HK-2 (cell line): ENCODE measurements at regions not wholly inside any gene's neighbourhood (a gene's known extent, or its start where the extent isn't known, plus 50 kb on each side); places are given as distances from the start of the nearest gene placed in this dataset.

Experiments used
- DNase-seq: peaks from one replicate; pipeline ENCODE4 v3.0.0-alpha.2; 2018; ENCODE audit not compliant: unreplicated experiment

DNA sequence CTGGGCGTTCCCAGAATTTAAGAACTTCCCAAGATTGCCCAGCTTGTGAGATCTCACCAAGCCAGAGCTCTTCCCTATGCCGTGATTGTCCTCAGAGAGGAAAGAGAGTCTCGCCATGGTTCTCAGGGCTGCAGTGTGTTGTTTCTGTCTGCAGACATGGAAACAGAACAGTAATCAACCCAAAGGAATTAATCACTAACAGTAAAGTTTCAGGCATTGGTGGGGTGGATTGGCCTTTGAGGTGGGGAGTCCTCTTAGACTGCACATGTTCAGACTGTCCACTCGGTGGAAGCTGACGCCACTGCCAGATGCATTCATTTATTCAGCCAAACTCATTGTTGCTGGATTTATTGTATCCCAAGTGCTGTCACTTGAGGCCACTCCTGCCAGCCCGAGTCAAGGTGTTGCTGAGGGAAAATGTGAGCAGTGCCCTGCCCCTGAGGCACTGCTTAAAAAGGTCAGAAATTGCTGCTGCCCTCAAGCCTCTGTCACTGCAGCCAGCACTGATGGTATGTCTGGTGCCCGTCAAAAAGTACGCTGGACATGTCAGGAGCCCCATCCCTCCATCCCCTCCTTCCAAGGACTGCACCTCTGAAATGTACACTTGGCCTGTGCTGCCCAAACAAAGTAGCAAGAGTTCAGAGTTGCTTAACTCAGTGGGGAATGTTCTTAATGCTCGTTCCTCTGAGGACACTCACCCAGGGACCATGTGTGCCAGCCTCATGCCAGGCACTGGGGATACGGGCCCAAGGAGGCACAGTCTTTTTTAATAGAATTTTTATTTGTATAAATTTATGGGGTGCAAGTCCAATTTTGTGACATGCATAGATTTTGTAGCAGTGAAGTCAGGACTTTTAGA lies 201.0 kb downstream of the GLI2 start:
- no peak for DNase-seq

DNA sequence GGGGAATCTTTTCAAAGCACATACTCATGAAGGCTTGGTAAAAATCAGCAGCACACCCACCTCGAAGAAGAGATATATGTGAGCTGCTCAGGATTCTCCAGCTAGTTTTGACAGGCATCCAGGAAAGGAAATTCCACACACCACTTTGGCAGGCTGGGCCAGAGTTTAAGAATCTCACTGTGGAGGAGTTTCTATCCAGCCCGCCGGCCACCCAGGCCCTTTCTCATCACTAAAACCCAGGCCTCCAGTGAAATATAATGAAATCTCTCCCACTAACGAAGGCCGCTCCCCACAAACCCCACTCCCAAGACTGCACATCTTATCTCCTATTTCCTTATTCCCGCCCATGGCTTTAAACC lies 202.0 kb downstream of the GLI2 start:
- no peak for DNase-seq

DNA sequence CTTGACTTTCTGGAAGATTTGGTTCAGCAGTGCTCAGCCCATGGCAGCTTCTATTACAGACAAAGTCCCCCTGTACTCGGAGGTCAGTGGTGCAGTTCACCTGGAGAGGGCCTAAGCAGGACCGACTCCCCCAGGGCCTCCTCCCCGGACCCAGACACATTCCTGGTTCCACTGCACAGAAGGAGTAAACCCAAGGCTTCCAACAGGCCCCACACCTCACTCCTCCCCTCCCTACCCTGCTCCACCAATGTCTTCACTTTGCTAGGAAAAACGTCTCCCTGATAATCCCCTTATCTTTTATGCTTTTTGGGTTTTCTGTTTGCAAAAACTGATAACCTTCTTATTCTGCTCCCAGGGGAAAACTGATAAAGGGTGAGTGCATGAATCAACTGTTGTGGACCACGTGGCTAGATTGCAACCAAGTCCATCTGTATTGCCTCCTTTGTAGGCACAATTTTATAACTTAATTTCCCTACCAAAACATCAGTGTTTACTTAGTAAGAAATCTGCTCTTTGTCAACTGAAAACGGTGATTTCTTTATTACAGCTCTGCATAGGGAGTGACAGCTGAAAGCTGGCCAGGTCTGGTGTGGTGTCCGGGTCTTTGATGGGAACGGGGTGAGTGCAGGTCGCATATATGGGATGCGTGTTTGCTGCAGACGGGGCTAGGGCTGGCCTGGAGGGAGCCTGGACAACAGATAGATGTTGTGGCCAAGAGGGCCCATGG lies 202.5 kb downstream of the GLI2 start:
- no peak for DNase-seq

DNA sequence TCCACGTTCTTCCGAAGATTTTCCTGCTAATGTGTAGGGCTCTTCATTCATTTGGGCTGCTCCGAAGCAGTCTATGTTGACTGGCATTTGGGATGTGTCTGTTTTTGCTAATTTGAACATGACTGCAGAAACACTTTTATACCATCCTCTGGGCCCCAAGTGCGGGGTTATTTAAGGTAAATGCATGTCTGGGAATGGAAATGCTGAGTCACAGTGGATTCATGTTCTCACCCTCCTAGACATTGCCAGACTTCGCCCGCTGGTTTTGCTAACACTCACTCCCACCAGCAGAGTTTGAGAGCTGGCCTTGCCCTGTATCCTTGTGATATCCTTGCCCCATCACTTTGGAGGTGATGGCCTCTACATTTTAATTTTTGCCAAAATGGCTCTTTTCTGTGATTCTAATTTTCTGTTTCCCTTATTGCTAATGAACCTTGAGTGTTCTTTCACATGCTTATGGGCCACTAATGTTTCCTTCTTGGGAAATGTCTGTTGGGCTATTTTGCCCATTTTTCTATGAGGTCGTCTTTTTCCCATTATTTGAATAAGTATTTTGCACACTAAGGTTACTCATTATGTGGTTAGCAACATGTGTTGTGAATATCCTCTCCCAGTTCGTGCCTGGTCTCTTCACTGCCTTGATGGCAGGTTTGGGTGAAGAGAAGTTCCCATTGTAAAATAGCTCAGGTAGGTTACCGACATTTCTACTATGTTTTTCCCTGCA lies 204.1 kb downstream of the GLI2 start:
- DNase-seq: peak; percentile 36

DNA sequence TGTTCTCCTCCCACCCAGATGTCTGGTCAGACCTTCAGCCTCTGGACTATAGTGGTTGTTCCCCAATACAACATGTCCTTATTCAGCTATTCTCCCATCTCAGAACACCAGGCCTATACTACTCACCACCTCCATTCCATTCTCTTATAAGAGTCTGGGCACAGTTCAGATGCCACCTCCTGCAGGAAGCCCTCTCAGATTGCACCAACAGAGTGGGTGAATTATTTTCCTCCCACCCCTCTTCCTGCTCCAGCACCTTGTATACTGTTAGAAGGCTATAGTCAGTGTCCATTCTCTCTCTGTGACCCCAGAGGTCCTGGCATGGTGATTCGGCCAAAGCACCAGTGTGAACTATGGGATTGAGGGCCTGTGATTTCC lies 204.6 kb downstream of the GLI2 start:
- DNase-seq: no peak

DNA sequence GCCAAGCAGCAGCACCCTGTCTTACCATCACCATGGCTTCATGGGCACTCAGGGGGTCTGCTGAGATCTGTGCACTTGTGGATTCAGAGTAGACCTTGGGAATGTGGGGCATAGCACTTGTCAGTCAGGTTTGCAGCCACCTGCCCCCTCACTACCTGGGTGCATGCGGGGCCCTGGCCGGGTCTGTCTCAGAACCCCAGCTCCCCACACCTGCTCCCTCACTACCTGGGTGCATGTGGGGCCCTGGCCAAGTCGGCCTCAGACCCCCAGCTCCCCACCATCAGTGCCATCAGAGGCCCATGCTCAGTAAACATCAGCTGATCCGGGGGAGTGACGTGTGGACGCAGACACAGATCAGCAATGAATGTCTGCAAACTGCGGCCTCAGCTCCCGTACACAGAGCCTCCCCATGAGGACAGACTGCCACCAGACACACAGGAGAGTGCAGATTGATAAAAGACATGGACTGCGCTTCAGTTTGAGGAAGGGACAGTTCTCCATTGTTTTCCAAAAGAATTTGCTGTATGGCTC lies 205.1 kb downstream of the GLI2 start:
- DNase-seq: no peak

DNA sequence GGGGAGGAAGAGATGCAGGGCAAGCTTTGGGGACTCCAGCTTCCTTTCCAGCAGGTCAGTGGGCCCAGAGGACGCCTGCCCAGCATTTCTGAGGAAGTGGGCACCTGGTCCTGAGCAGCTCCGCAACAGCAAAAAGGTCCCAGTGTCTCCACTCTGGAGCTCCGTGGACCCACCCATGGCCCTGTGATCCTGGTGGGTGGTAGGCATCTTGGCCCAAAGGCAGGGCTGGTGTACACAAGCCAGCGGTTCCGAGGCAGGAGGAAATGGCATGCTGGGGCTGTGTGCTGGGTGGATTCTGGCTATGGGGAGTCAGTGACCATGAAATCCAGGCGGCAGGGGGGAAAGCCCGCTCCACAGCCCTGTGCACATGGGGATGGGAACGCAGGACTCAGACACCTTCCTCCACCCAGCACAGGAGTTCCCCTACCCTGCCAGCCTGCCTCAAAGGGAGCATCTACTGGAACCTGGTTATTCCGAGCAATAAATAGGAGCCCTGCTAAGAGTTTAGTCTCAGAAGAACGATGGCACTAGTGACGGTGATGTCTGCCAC lies 206.0 kb downstream of the GLI2 start:
- DNase-seq: no peak

DNA sequence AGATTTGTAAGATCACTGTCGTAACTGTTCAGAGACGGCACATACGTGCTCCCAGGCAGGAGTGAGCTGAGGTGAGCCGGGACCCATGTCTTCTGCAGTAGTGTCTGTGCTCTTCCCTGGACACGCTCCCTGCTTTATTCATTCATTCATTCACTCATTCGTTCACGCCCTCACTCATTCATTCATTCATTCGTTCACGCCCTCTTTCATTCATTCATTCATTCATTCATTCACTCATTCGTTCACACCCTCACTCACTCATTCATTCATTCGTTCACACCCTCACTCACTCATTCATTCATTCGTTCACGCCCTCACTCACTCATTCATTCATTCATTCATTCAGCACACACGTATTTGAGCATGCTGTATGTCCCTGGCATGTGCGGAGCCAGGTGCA lies 207.0 kb downstream of the GLI2 start:
- DNase-seq: no peak

DNA sequence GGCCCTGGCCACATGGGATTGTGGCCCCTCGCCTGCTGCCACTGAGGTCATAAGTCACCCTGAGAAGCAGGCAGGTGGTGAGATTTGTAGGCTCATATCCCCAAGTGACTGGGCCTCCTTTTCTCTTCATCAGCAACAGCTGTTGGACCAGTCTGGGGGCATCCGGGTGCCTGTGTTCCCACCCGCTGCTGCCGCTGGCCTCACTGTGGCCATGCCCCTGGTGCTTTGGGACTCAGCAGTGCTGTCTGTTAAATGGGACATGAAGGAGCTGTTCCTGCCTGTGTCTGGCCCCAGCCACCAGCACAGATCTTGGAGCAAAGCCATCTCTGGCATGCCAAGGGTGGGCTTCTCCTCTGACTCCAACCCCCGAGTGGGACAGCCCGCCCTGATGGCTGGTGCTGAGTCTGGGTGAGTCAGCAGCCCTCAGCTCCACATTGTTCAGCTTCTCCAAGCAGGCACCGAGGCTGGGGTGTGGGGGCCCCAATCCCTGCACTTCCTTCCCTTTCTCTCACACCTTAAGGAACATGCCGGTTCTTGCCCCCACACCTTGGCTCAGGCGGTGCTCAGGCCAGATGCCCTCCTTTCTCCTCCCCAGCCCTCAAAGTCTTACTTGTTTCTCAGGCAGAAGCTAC lies 207.9 kb downstream of the GLI2 start:
- DNase-seq: no peak

DNA sequence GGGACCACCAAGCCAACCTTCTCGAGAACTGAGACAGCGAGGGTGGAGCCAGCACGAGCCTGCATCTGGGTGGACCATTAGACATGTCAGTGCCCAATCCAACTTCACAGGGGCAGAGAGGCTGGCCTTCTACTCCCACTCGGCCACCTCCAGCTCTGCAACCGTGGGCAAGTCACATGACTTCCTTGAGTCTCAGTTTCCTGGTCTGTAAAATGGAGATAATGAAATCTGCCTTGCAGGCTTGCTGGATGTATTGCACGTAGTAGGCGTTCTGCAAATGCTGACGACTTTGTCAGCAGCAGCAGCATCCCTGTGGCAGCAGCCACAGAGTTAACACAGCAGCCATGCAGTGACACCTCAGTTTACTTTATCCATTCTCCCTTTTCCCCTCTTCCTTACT lies 208.9 kb downstream of the GLI2 start:
- DNase-seq: no peak

DNA sequence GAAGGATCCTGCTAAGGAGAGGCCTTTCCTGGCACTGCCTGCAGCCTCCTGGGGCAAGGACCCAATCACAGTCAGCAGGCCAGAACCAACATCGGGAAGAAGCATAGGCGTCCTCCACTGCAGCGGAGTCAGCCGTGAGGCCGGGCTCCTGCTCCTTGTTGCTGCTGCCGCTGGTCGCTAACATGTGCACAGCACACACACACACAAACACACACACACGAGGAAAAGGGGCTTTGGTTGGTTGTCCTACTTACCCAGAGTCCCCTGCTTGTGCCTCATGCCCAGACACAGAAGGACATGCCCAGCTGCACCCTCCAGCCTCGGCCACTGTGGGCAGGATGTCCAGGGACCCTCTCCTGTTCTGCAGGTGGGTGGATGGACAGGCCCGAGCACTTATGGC lies 209.4 kb downstream of the GLI2 start:
- DNase-seq: no peak

DNA sequence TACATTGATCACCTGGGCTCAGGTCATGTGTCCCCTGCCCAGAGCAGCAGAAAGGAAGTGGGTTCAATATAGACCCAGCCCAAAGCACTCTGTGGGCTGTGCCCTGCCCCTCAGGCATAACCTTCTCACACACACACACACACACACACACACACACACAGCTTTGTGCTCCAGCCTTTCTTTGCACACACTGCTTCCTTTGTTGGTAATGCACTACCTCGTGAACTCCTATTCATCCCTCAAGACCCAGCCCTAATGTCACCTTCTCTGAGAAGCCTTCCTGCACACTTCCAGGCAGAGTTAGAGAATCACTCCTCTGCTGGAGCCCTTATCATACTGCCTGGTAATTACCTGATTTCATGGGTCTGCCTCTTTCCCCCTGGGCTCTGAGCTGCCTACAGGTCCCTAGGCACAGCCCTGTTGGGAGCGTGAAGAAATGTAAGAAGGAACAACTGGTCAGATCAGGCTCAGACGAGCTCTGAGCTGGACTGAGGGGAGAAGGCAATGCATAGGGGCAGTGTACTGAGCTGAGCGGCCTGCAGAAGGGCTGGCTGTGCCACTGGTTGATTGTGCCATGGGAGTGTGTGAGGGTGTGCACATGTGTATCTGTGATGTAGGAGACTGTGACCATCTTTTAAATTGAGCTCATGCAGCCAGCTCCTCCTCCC lies 210.3 kb downstream of the GLI2 start:
- no peak for DNase-seq

DNA sequence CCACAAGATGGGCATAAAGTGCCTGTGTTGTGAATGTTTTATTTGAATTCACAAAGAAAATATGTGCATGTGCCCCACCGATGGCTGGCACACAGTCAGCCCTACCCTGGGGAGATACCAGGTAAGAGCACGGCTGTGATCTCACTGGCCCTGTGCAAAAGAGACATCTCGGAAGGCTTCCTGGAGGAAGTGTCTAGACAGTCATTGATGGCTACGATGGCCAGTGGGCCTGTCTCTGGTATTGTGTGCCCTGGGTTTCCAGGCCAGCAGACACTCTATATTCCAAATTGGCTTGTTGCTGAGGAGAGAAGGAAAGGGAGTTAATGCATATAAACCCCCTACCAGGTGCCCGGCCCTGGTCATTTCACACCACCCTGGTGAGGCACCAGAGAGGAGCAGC lies 211.7 kb downstream of the GLI2 start:
- DNase-seq: no peak

DNA sequence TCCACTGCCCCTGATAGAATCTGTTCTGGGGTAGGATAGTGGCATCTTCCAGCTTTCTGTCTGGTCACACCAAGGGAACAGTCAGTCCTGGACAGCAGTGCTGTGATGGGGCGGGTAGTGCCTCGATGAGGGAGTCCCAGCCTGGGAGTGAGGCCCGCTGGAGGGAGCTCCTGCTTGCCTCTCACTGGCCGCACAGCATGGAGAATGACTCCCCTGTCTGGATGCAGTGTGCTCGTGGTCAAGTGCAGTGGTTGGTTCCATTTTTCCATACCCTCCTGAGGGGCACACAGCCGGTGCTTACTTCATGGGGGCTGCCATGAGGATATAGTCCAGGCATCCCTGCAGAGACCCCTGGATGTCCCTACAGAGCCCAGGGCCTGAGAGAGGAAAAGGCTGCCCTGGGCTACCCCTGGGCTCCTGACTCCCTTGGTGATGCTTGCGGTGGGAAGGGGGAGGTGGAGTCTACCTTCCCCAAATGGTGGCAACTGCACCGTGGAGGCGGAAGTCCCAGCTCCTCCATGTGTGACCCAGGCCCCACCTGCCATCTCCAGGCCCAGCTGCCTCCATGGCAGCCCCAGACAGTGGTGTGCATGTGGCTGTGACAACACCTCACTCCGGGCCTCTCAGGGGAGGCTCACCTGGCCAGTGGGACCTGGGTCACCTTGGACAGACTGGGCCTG lies 212.5 kb downstream of the GLI2 start:
- DNase-seq: no peak

DNA sequence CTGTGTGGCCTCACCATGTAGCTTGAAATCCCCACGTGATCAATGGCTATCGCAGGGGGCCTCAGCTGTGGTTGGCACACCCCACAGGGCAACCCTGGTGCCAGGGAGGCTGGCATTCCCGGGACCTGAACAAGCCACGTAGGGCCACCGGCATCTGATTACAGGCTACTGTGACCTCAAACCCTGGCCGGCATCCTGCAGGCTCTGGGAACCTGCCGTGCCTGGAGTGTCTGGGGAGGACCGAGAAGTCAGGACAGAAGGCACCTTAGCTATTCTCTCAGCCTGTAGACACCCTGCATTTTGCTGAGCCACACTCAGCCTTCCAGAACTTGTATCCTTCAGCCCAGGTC lies 213.0 kb downstream of the GLI2 start:
- no peak for DNase-seq

DNA sequence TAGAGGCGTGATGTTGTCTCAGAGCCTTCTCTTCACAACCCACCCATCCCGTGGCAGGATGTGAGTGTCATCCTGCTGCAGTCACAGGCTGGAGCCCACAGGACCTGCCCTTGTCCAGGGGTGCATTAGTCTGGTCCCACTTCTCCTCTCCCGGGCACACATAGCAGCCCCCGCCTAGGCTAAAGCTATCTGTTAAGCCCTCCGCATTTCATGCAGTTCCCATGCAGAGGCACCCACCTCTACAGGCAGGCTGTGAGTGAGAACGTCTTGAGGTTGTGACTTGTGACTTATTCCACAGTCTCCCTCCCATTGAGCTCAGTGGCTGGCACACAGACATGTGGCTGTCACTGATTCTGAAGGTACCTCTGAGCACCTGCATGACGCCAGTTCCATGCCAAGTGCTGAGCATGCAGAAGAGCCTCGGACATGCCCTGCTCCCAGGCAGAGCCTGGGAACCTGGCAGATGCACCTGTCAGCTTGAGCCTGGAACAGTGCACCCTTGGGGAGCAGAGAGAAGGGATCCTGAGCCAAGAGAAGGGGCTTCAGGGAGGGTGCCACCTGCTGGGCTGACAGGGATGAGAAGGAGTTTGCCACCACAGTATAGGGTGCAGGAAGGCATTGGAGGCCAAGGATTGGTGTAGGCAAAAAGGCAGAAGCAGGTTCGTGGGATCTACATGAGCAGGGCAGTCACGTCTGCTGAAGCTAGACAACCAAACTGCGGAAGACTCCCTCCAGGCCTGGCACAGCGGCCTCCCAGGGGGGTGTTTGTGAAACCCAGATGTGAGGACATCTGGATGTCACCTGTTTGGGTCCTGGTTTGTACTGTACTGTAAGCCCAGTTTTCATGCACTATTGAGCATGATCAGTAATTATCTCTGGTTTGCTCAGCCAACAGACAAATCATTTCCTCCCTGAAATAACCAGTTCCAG lies 213.6 kb downstream of the GLI2 start:
- DNase-seq: no peak

DNA sequence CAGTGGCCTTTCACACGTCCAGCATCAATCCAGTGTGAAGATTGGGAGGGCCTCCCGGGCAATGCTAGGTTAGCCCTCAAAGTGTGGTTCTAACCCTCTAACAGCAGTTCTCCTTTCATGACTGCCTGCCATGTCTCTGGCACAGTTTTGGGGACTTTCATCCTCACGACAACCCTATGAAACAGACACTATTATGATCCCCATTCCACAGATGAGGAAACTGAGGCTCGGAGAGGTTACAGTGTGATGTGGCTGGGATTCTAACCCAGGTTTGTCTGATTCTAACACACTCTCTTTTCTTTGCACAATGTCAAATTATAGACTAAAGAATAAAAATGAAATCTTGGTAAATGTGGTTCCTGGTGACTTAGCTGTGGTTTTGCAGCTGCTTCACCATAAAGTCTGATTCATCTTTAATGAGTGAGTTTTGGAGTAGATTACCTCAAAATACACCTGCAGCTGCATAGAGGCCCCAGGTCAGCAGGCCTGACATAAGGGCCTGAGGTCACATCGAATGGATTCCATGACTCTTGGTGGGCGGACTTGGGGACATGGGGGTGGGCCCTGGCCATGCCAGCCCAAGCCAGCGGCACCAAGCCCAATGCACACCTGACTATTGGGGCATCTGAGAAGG lies 214.4 kb downstream of the GLI2 start:
- no peak for DNase-seq

DNA sequence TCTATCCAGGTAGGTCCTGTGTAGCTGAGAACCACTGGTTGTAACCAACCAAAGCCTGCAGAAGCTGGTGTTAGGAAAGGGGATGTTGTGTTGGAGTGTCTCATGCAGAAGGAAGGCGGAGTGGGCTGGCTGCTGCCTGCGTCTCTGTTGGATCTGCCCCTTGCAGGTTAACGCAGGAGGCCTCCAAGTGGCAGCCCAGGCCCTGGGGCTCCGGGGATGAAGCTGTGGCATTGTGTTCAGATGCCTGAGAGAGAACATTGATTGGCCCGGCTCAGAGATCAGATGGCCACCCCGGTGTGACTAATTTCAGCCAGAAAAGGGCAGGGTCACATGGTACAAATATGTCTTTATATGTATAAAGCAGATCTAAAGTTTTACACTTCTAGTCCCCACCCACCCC lies 216.0 kb downstream of the GLI2 start:
- DNase-seq: no peak

DNA sequence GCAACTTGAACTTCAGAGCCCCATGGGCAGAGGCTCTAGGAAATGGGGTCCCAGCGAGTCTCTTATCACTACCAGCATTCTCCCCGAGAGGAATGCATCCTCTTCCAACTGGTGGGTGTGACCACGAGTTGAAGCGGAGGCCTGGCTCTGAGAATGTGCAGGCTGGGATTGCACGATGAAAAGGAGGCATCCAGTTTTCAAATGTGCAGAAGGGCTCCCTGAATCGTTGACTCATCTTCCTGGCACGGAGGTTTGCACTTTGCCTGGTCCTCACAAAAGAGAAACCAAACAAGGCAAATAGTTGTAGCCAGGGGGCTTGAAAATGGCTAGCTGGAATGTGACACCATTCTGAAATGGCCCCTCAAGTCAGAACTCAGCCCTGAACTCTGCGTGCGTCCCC lies 216.7 kb downstream of the GLI2 start:
- DNase-seq: no peak
